ENCODE measurements at regions not wholly inside any gene's neighbourhood (a gene's known extent, or its start where the extent isn't known, plus 50 kb on each side); places are given as distances from the start of the nearest gene placed in this dataset.

- no peaks in the 10 kb centered on the region for H3K9me3 ChIP-seq
- DNase-seq, result no peak
- no peaks in the 10 kb centered on the region for H3K36me3 ChIP-seq
- H3K4me3 ChIP-seq, result no peak overlapping the region
- H3K27ac ChIP-seq, result no peak overlapping the region
- no peaks in the 10 kb centered on the region for H3K27me3 ChIP-seq
- no peaks in the 10 kb centered on the region for H3K4me1 ChIP-seq
- intact Hi-C loops (cut with DNase I; ENCODE audit: low total_unique reads), result no loop called here
- WGBS, 5 donors, result 11 to 37% (median 27%) methylated on average over 1 of the region's 1 CpG
- TF ChIP-seq POLR2AphosphoS5 (IDR thresholded peaks at IDR 0.05) (no peak), EP300 (IDR thresholded peaks at IDR 0.05) (no peak), POLR2A (IDR thresholded peaks at IDR 0.05) (no peak)
- TF ChIP-seq, protein P1, sequence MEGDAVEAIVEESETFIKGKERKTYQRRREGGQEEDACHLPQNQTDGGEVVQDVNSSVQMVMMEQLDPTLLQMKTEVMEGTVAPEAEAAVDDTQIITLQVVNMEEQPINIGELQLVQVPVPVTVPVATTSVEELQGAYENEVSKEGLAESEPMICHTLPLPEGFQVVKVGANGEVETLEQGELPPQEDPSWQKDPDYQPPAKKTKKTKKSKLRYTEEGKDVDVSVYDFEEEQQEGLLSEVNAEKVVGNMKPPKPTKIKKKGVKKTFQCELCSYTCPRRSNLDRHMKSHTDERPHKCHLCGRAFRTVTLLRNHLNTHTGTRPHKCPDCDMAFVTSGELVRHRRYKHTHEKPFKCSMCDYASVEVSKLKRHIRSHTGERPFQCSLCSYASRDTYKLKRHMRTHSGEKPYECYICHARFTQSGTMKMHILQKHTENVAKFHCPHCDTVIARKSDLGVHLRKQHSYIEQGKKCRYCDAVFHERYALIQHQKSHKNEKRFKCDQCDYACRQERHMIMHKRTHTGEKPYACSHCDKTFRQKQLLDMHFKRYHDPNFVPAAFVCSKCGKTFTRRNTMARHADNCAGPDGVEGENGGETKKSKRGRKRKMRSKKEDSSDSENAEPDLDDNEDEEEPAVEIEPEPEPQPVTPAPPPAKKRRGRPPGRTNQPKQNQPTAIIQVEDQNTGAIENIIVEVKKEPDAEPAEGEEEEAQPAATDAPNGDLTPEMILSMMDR (IDR thresholded peaks at IDR 0.05), result no peak
Observed at GRCh38 chr2:181264001-181264400, 193.2 kb upstream of the ITGA4 start.

DNA sequence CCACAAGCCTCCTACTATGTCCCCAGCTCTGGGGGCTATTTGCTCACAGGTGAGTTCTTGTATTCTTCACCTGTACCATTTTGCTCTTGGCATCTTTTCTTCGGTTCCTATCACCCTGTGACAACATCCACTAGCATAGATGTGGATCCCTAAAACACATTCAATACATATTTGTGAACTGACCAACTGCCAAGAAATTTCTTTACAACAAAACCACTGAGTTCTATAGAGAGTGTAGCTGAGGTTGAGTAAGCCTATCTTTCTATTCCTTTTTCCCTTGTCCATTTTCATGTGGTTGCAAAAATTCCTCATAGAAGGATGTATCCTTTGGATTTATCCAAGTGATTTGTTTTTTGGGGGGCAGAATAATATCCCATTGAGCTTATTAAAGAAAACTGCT lies 192.7 kb upstream of the ITGA4 start:
- Histone ChIP-seq H3K4me1 (no peaks in the 10 kb centered on the region), H3K36me3 (no peaks in the 10 kb centered on the region), H3K9me3 (no peaks in the 10 kb centered on the region), H3K4me3 (no peak overlapping the region), H3K27ac (no peak overlapping the region), H3K27me3 (no peaks in the 10 kb centered on the region)
- TF ChIP-seq, protein P1 (IDR thresholded peaks at IDR 0.05), result no peak
- no peak for TF ChIP-seq POLR2AphosphoS5 (IDR thresholded peaks at IDR 0.05)
- 56 to 87% (median 67%) methylated on average over 1 of the region's 1 CpG for WGBS, 5 donors
- DNase-seq, result no peak
- intact Hi-C loops (cut with DNase I; ENCODE audit: low total_unique reads), result no loop called here

- WGBS, 5 donors, result 72 to 81% (median 75%) methylated on average over 3 of the region's 3 CpGs
- Histone ChIP-seq H3K9me3 (no peaks in the 10 kb centered on the region), H3K4me3 (no peak overlapping the region), H3K27me3 (no peaks in the 10 kb centered on the region), H3K36me3 (no peaks in the 10 kb centered on the region), H3K27ac (no peak overlapping the region), H3K4me1 (no peaks in the 10 kb centered on the region)
- DNase-seq, result no peak
- TF ChIP-seq, protein P1 (IDR thresholded peaks at IDR 0.05), result no peak
- TF ChIP-seq POLR2A (IDR thresholded peaks at IDR 0.05) (no peak), EP300 (IDR thresholded peaks at IDR 0.05) (no peak), POLR2AphosphoS5 (IDR thresholded peaks at IDR 0.05) (no peak)
- intact Hi-C loops (cut with DNase I; ENCODE audit: low total_unique reads), result no loop called here
Observed at GRCh38 chr2:181266614-181267013, 190.6 kb upstream of the ITGA4 start.

DNA sequence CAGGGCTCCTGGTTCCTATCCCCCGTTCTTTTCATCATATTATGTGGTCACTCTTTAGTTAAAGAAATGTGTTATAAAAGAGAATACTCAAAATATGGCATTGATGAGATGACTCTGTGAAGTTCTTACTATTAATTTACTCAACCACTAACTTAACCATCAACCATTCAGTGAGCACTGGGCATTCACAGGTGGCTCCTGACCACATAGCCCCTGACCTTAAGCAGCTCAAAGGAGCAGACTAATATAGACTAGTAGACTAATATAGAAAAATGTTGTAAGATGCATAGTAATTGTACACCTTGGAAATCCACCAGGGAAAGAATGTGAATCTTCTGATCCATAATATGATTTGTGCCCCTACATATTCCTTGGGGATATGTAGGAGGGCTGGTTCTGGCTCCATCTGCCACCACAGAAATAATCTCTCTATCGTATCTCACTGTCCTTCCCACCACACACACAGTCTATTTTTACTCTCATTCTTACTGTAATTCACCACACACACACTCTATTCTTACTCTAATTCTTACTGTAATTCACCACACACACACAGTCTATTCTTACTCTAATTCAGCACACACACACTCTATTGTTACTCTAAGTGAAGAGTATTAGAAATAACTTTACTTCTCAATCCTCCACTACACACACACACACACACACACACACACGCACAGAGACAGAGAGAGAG lies 188.9 kb upstream of the ITGA4 start:
- TF ChIP-seq POLR2AphosphoS5 (IDR thresholded peaks at IDR 0.05) (no peak), POLR2A (IDR thresholded peaks at IDR 0.05) (no peak)
- Histone ChIP-seq H3K4me1 (no peaks in the 10 kb centered on the region), H3K9me3 (no peaks in the 10 kb centered on the region), H3K36me3 (no peaks in the 10 kb centered on the region), H3K27me3 (no peaks in the 10 kb centered on the region), H3K27ac (no peak overlapping the region), H3K4me3 (no peak overlapping the region)
- intact Hi-C loops (cut with DNase I; ENCODE audit: low total_unique reads), result no loop called here
- WGBS, 5 donors, result 75 to 83% (median 80%) methylated on average over 3 of the region's 3 CpGs
- DNase-seq, result no peak

- Histone ChIP-seq H3K4me1 (no peaks in the 10 kb centered on the region), H3K27me3 (no peaks in the 10 kb centered on the region), H3K36me3 (no peaks in the 10 kb centered on the region), H3K27ac (no peak overlapping the region), H3K4me3 (no peak overlapping the region), H3K9me3 (no peaks in the 10 kb centered on the region)
- TF ChIP-seq, protein P1 (IDR thresholded peaks at IDR 0.05), result no peak
- no peak for DNase-seq
- WGBS, 5 donors, result 73 to 86% (median 83%) methylated on average over 1 of the region's 1 CpG
- intact Hi-C loops (cut with DNase I; ENCODE audit: low total_unique reads), result no loop called here
Observed at GRCh38 chr2:181273986-181274385, 183.2 kb upstream of the ITGA4 start.

All from stomach (tissue), 8 donors.